Endothelial cell of umbilical vein (primary cell): ENCODE measurements at regions not wholly inside any gene's neighbourhood (a gene's known extent, or its start where the extent isn't known, plus 50 kb on each side); places are given as distances from the start of the nearest gene placed in this dataset.

Experiments used
- BruUV-seq: library from RNA; stranded (reverse); fragments of 400-500 nt; replicated peaks from 2 replicates; lab custom pipeline; 2021; lab: Mats Ljungman, UMichigan
- CTCF ChIA-PET: fragments of 300-600, 350-600 bp; sonication (Branson Sonifier 250); formaldehyde crosslinking; loops from one replicate; lab custom pipeline; 2021; ENCODE audit warnings: antibody characterized with exemption, inconsistent platforms; lab: Charles Lee
- POLR2A ChIA-PET: fragments of 300-600, 350-600 bp; sonication (Branson Sonifier 250); formaldehyde crosslinking; loops from one replicate; lab custom pipeline; 2021; ENCODE audit warnings: antibody characterized with exemption, inconsistent platforms; lab: Charles Lee
- DNase-seq: peaks from one replicate; pipeline ENCODE4 v3.0.0-alpha.2; 2011; ENCODE audit warnings: low read depth, low spot score
- FAIRE-seq: peaks from 2 replicates; lab custom pipeline; 2011; peaks lifted over from hg19 to GRCh38; lab: Jason Lieb, UNC
- H2AFZ ChIP-seq: 2 replicates; pipeline ENCODE4 v1.6.0; 2012; ENCODE audit warnings: low read depth, low read length, control low read depth, inconsistent platforms
- H3K27ac ChIP-seq: 2 replicates; pipeline ENCODE4 v1.5.1; 2011; ENCODE audit warnings: low read depth, mild to moderate bottlenecking, control low read depth, low read length, moderate library complexity; ENCODE audit not compliant: insufficient read depth
- H3K27me3 ChIP-seq, 2 experiments: 2 replicates each; pipeline versions ENCODE4 v1.6.0 to v1.6.1; 2011; ENCODE audit warnings: low read length in 2 of 2, mixed read lengths in 1 of 2; ENCODE audit not compliant: control insufficient read depth in 2 of 2, insufficient read depth in 2 of 2
- H3K36me3 ChIP-seq, 2 experiments: 2 replicates in 1 of 2; 3 replicates in 1 of 2; pipeline ENCODE4 v1.5.1; 2011; ENCODE audit warnings: low read length in 2 of 2, mild to moderate bottlenecking in 1 of 2, moderate library complexity in 1 of 2; ENCODE audit not compliant: control insufficient read depth in 2 of 2, insufficient read depth in 2 of 2; ENCODE audit errors: extremely low read depth in 1 of 2
- H3K4me1 ChIP-seq: 3 replicates; pipeline ENCODE4 v1.5.1; 2011; ENCODE audit warnings: mild to moderate bottlenecking, low read length; ENCODE audit not compliant: control insufficient read depth, insufficient read depth; ENCODE audit errors: extremely low read depth
- H3K4me2 ChIP-seq: 2 replicates; pipeline ENCODE4 v1.6.1; 2011; ENCODE audit warnings: low read length, control low read depth, mixed read lengths; ENCODE audit not compliant: insufficient read depth
- H3K4me3 ChIP-seq, 3 experiments: fragments of 200-600 bp in 1 of 3; sonication (generic), shearing (Covaris generic) in 1 of 3; replicated peaks in 1 of 3; 2 replicates each; pipeline ENCODE4 v1.5.1; 2011 to 2016; ENCODE audit warnings: control low read depth in 3 of 3, low read length in 3 of 3, mild to moderate bottlenecking in 2 of 3, inconsistent platforms in 1 of 3, low read depth in 1 of 3, moderate library complexity in 1 of 3; ENCODE audit not compliant: insufficient read depth in 1 of 3
- H3K79me2 ChIP-seq: 2 replicates; pipeline ENCODE4 v1.6.0; 2012; ENCODE audit warnings: low read length, inconsistent platforms; ENCODE audit not compliant: control insufficient read depth, insufficient read depth
- H3K9ac ChIP-seq: replicated peaks from 2 replicates; pipeline ENCODE3; 2011; ENCODE audit warnings: low read length, control low read depth; ENCODE audit not compliant: insufficient read depth; ENCODE audit errors: extremely low read depth
- H3K9me1 ChIP-seq: replicated peaks from 3 replicates; pipeline ENCODE4 v1.6.0; 2011; ENCODE audit warnings: mild to moderate bottlenecking, low read length; ENCODE audit not compliant: control insufficient read depth, insufficient read depth; ENCODE audit errors: extremely low read depth
- H3K9me3 ChIP-seq: replicated peaks from 2 replicates; pipeline ENCODE4 v1.5.1; 2012; ENCODE audit warnings: low read length, inconsistent platforms; ENCODE audit not compliant: control insufficient read depth, insufficient read depth
- H4K20me1 ChIP-seq: replicated peaks from 2 replicates; pipeline ENCODE3; 2011; ENCODE audit warnings: mild to moderate bottlenecking, low read length; ENCODE audit not compliant: control insufficient read depth, insufficient read depth; ENCODE audit errors: extremely low read depth
- CTCF ChIP-seq, 2 donors: IDR thresholded peaks; 1 replicate in 1 of 2; 2 replicates in 1 of 2; pipeline ENCODE4 v1.5.1; 2011; ENCODE audit warnings: low read length in 2 of 2, mild to moderate bottlenecking in 2 of 2, moderate library complexity in 2 of 2, control low read depth in 1 of 2, inconsistent platforms in 1 of 2, low read depth in 1 of 2; ENCODE audit not compliant: insufficient read depth in 1 of 2; ENCODE audit errors: extremely low read depth in 1 of 2
- EZH2 ChIP-seq: IDR thresholded peaks from 2 replicates; pipeline ENCODE4 v1.6.1; 2012; ENCODE audit warnings: borderline replicate concordance, low read depth, mild to moderate bottlenecking, moderate library complexity, low read length, inconsistent platforms; ENCODE audit not compliant: severe bottlenecking
- FOS ChIP-seq: IDR thresholded peaks from 2 replicates; pipeline ENCODE4 v1.6.1; 2011; ENCODE audit warnings: mild to moderate bottlenecking, low read length, moderate library complexity, borderline replicate concordance; ENCODE audit not compliant: insufficient read depth
- GATA2 ChIP-seq: IDR thresholded peaks from 2 replicates; pipeline ENCODE4 v1.7.0; 2011; ENCODE audit warnings: low read depth, mild to moderate bottlenecking, moderate library complexity, mixed read lengths, low read length; ENCODE audit not compliant: insufficient read length, insufficient read depth
- JUN ChIP-seq: IDR thresholded peaks from 2 replicates; pipeline ENCODE4 v1.6.1; 2011; ENCODE audit warnings: borderline replicate concordance, low read depth; ENCODE audit not compliant: insufficient read length, insufficient read depth
- MYC ChIP-seq: IDR thresholded peaks from one replicate; pipeline ENCODE4 v1.6.1; 2011; ENCODE audit warnings: mild to moderate bottlenecking, low read depth, low read length
- POLR2A ChIP-seq: IDR thresholded peaks from 2 replicates; pipeline ENCODE4 v1.6.1; 2012; ENCODE audit warnings: low read depth, mild to moderate bottlenecking, control low read depth, low read length
- POLR2AphosphoS5 ChIP-seq: IDR thresholded peaks from 2 replicates; pipeline ENCODE4 v1.6.1; 2012; ENCODE audit warnings: low read depth, mild to moderate bottlenecking, control low read depth, low read length, moderate library complexity; ENCODE audit not compliant: insufficient read depth
- dilution Hi-C: fragments of 300-500 bp; cut with MboI; formaldehyde crosslinking; loops from one replicate; pipeline ENCODE4 v1.15.0; 2019; ENCODE audit warnings: low sequenced_read_pairs; ENCODE audit not compliant: extremely low pct_ligation_motif_present
- intact Hi-C: fragments of 100-400 bp; cut with micrococcal nuclease; formaldehyde crosslinking; loops from one replicate; pipeline ENCODE4 v1.10.0; 2022
- TF ChIP-seq, protein P1 (sequence below): IDR thresholded peaks from 2 replicates; pipeline ENCODE4 v1.6.1; 2011; ENCODE audit not compliant: insufficient read depth, insufficient read length

GRCh38 chr3:82595530-82595929 lies 834.1 kb upstream of the GBE1 start:
- no peak overlapping the region for H3K4me2 ChIP-seq
- no peaks in the 10 kb centered on the region for H3K36me3 ChIP-seq
- H3K79me2 ChIP-seq = no peaks in the 10 kb centered on the region
- TF ChIP-seq FOS (no peak), GATA2 (no peak), MYC (no peak), POLR2AphosphoS5 (no peak), POLR2A (no peak), EZH2 (no peak), CTCF (IDR thresholded peaks at IDR 0.05; ENCODE audit: extremely low read depth in 1 of 2, insufficient read depth in 1 of 2, low read depth in 1 of 2, low read length in 2 of 2) (no peak), JUN (no peak)
- TF ChIP-seq, protein P1, sequence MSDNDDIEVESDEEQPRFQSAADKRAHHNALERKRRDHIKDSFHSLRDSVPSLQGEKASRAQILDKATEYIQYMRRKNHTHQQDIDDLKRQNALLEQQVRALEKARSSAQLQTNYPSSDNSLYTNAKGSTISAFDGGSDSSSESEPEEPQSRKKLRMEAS = no peak
- intact Hi-C loops = no loop called here
- dilution Hi-C loops = no loop called here
- ChIA-PET POLR2A (no interaction called here), CTCF (no interaction called here)
- no peaks in the 10 kb centered on the region for H4K20me1 ChIP-seq
- DNase-seq (no peak), FAIRE-seq (no peak)
- no peaks in the 10 kb centered on the region for H3K4me1 ChIP-seq
- BruUV-seq = no TSS peak
- H2AFZ ChIP-seq = no peak overlapping the region
- no peaks in the 10 kb centered on the region for H3K9me3 ChIP-seq
- no peaks in the 10 kb centered on the region for H3K9me1 ChIP-seq
- H3K27me3 ChIP-seq = no peaks in the 10 kb centered on the region
- no peak overlapping the region for H3K9ac ChIP-seq
- no peak overlapping the region for H3K27ac ChIP-seq
- no peak overlapping the region for H3K4me3 ChIP-seq
